Loucy (cell line): ENCODE measurements at regions not wholly inside any gene's neighbourhood (a gene's known extent, or its start where the extent isn't known, plus 50 kb on each side); places are given as distances from the start of the nearest gene placed in this dataset.

Experiments
- H2AFZ ChIP-seq: fragments of 200-600 bp; sonication (generic); 2 replicates; pipeline ENCODE4 v1.6.0; 2016; ENCODE audit warnings: antibody characterized with exemption, mild to moderate bottlenecking, low read length, moderate library complexity
- H3F3A ChIP-seq: fragments of 200-600 bp; 2 replicates; pipeline ENCODE4 v1.6.0; 2016; ENCODE audit warnings: antibody characterized with exemption, low read depth, mild to moderate bottlenecking
- H3K27me3 ChIP-seq: fragments of 200-600 bp; sonication (generic); 2 replicates; pipeline ENCODE4 v1.6.1; 2014; ENCODE audit warnings: low read length, mild to moderate bottlenecking; ENCODE audit not compliant: insufficient read depth, poor library complexity, severe bottlenecking
- H3K36me3 ChIP-seq: fragments of 200-600 bp; sonication (generic); 2 replicates; pipeline ENCODE4 v1.6.1; 2016; ENCODE audit warnings: low read length; ENCODE audit not compliant: insufficient read depth
- H3K4me1 ChIP-seq: fragments of 200-600 bp; sonication (generic); 2 replicates; pipeline ENCODE4 v1.5.1; 2014; ENCODE audit warnings: low read length, mild to moderate bottlenecking; ENCODE audit not compliant: insufficient read depth, poor library complexity, severe bottlenecking
- H3K4me2 ChIP-seq: fragments of 200-600 bp; sonication (generic); 2 replicates; pipeline ENCODE4 v1.6.0; 2014; ENCODE audit warnings: antibody characterized with exemption, low read length, low read depth, mild to moderate bottlenecking; ENCODE audit not compliant: poor library complexity, severe bottlenecking
- H3K4me3 ChIP-seq: fragments of 200-600 bp; sonication (generic); 2 replicates; pipeline ENCODE4 v1.5.1; 2014; ENCODE audit warnings: low read length, mild to moderate bottlenecking, mixed read lengths; ENCODE audit not compliant: poor library complexity, severe bottlenecking
- H3K79me2 ChIP-seq: fragments of 200-600 bp; sonication (generic); 2 replicates; pipeline ENCODE4 v1.6.1; 2014; ENCODE audit warnings: low read length; ENCODE audit not compliant: insufficient read depth
- H3K9ac ChIP-seq: fragments of 200-600 bp; sonication (generic); 2 replicates; pipeline ENCODE4 v1.6.0; 2014; ENCODE audit warnings: mild to moderate bottlenecking, low read depth, low read length, moderate library complexity; ENCODE audit not compliant: poor library complexity, severe bottlenecking
- H3K9me2 ChIP-seq: fragments of 200-600 bp; sonication (generic); replicated peaks from 2 replicates; pipeline ENCODE4 v1.6.1; 2016; ENCODE audit warnings: low read depth, low read length, mixed read lengths
- H3K9me3 ChIP-seq: fragments of 200-600 bp; sonication (generic); 2 replicates; pipeline ENCODE4 v1.6.1; 2014; ENCODE audit warnings: mild to moderate bottlenecking, antibody characterized with exemption, low read length, low read depth; ENCODE audit not compliant: insufficient read depth
- H4K20me1 ChIP-seq: fragments of 200-600 bp; sonication (generic); 2 replicates; pipeline ENCODE4 v1.6.0; 2014; ENCODE audit warnings: antibody characterized with exemption, low read length, mild to moderate bottlenecking; ENCODE audit not compliant: insufficient read depth, poor library complexity, severe bottlenecking
- EZH2phosphoT487 ChIP-seq: fragments of 200-600 bp; IDR thresholded peaks from 2 replicates; pipeline ENCODE4 v1.6.1; 2018; ENCODE audit warnings: antibody characterized with exemption, mild to moderate bottlenecking, moderate library complexity, borderline replicate concordance
- TF ChIP-seq, protein P1 (sequence below): fragments of 200-600 bp; sonication (generic); conservative IDR thresholded peaks from 2 replicates; pipeline ENCODE4 v1.5.1; 2014; ENCODE audit warnings: mild to moderate bottlenecking, antibody characterized with exemption, low read length

DNA sequence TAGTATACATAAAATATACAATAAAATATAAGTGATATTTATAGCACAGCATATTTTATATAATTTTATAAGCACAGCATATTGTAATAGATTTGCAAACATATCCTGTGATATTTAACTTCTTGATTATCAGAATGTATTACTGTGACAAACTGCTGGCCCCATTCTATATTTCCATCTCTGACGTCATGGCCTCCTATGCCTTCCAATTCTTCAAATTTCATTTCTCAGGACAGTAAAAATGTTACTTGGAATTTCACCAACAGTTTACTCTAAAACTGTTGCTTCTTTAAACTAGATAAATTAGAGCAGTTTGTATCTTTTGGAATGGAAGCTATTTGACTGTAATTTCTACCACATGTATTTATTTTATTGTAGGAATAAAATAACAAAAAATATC, 102.5 kb upstream of the SLC25A13 start:
- Histone ChIP-seq H3K4me1 (peaks cover 71% of the 10 kb centered on the region), H3K36me3 (no peaks in the 10 kb centered on the region), H3K79me2 (no peaks in the 10 kb centered on the region), H3K9me3 (no peaks in the 10 kb centered on the region), H3K9ac (no peak overlapping the region), H3F3A (no peaks in the 10 kb centered on the region), H3K9me2 (no peaks in the 10 kb centered on the region), H2AFZ (no peak overlapping the region), H4K20me1 (no peaks in the 10 kb centered on the region), H3K4me2 (no peak overlapping the region), H3K4me3 (no peak overlapping the region), H3K27me3 (no peaks in the 10 kb centered on the region)
- no peak for TF ChIP-seq EZH2phosphoT487
- TF ChIP-seq, protein P1, sequence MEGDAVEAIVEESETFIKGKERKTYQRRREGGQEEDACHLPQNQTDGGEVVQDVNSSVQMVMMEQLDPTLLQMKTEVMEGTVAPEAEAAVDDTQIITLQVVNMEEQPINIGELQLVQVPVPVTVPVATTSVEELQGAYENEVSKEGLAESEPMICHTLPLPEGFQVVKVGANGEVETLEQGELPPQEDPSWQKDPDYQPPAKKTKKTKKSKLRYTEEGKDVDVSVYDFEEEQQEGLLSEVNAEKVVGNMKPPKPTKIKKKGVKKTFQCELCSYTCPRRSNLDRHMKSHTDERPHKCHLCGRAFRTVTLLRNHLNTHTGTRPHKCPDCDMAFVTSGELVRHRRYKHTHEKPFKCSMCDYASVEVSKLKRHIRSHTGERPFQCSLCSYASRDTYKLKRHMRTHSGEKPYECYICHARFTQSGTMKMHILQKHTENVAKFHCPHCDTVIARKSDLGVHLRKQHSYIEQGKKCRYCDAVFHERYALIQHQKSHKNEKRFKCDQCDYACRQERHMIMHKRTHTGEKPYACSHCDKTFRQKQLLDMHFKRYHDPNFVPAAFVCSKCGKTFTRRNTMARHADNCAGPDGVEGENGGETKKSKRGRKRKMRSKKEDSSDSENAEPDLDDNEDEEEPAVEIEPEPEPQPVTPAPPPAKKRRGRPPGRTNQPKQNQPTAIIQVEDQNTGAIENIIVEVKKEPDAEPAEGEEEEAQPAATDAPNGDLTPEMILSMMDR = no peak

DNA sequence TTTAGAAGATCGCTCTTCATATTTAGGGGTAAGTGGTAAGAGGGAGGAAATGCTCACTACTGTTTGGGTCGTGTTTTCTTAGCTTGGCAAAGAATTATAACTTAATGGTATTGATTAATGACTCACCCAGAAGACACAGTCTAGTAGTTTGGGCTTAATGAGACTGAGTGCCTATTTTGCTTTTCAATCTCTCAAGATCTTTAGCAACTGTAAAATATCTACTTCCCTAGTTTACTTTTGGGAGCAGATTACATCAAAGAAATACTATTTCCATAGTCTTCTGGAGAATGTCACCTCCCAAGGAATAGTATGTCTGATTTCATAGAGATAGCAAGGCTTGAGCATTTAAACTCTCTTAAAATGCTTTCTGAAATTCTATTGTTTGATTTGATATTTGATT, 100.5 kb upstream of the SLC25A13 start:
- no peaks in the 10 kb centered on the region for H4K20me1 ChIP-seq
- H3K9me2 ChIP-seq = no peaks in the 10 kb centered on the region
- no peak overlapping the region for H3K4me3 ChIP-seq
- H3K27me3 ChIP-seq = no peaks in the 10 kb centered on the region
- H3K79me2 ChIP-seq = no peaks in the 10 kb centered on the region
- no peak overlapping the region for H3K9ac ChIP-seq
- H3K4me2 ChIP-seq = peak overlapping the region; percentile 72
- H3K9me3 ChIP-seq = no peaks in the 10 kb centered on the region
- H3K36me3 ChIP-seq = no peaks in the 10 kb centered on the region
- peaks cover 69% of the 10 kb centered on the region for H3K4me1 ChIP-seq
- H2AFZ ChIP-seq = no peak overlapping the region; the same call in 1 of the 2 replicates
- TF ChIP-seq EZH2phosphoT487 = no peak
- TF ChIP-seq, protein P1 = no peak
- H3F3A ChIP-seq = no peaks in the 10 kb centered on the region

DNA sequence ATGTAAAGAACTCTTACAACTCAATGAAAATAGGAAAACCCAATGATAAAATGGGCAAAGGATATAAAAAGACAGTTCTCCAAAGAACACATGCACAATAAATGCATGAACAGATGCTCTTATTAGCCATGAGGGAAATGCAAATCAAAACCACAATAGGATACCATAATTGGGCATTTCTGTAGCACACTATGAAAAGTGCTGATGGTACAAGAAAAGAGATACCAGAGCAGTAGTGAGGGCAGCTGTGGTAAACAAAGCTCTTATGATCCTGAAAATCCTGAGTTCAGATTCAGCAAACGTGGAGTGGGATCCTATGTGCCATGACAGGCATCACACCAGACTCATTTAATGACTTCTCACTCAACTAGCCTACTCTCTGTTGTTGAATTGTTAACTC, 96.7 kb upstream of the SLC25A13 start:
- Histone ChIP-seq H3K4me1 (peaks cover 79% of the 10 kb centered on the region), H3F3A (no peaks in the 10 kb centered on the region), H4K20me1 (no peaks in the 10 kb centered on the region), H3K27me3 (no peaks in the 10 kb centered on the region), H3K36me3 (no peaks in the 10 kb centered on the region), H3K79me2 (no peaks in the 10 kb centered on the region), H3K9me3 (no peaks in the 10 kb centered on the region), H3K4me2 (peak overlapping the region; percentile 35), H3K9ac (no peak overlapping the region), H3K9me2 (no peaks in the 10 kb centered on the region), H3K4me3 (no peak overlapping the region), H2AFZ (no peak overlapping the region)
- no peak for TF ChIP-seq EZH2phosphoT487
- TF ChIP-seq, protein P1 = no peak
